ENCODE measurements at regions not wholly inside any gene's neighbourhood (a gene's known extent, or its start where the extent isn't known, plus 50 kb on each side); places are given as distances from the start of the nearest gene placed in this dataset.

GRCh38 chr17:34874478-34874877, 86.8 kb downstream of the CCT6B start:
- no peak for DNase-seq
- peaks cover 0 to 8% (median 0%) of the 10 kb centered on the region in 7 donors for H3K9me3 Mint-ChIP-seq
- no peak overlapping the region for H2AFZ ChIP-seq (ENCODE audit: insufficient read depth, low read depth, low read length, poor library complexity, severe bottlenecking)
- no peaks in the 10 kb centered on the region for H3K36me3 ChIP-seq (replicated peaks in 1 of 2; ENCODE audit: control insufficient read depth in 1 of 2, insufficient read depth in 2 of 2, low read length in 2 of 2)
- no peaks in the 10 kb centered on the region for H3K36me3 Mint-ChIP-seq
- H3K9me3 ChIP-seq (replicated peaks in 1 of 2; ENCODE audit: control insufficient read depth in 1 of 2, insufficient read depth in 1 of 2, low read length in 2 of 2) = no peaks in the 10 kb centered on the region
- no peaks in the 10 kb centered on the region for H3K4me1 Mint-ChIP-seq
- no peak overlapping the region for H3K4me3 ChIP-seq (replicated peaks in 1 of 3; ENCODE audit: low read depth in 2 of 3, low read length in 3 of 3)
- no peaks in the 10 kb centered on the region for H3K79me2 ChIP-seq (ENCODE audit: insufficient read depth, low read length)
- no peak for TF ChIP-seq CTCF (IDR thresholded peaks at IDR 0.05)
- H3K27ac ChIP-seq (ENCODE audit: low read depth in 1 of 2, low read length in 2 of 2) = no peak overlapping the region
- no peak overlapping the region for H3K4me2 ChIP-seq (replicated peaks; ENCODE audit: extremely low read depth, low read length, poor library complexity, severe bottlenecking)
- 0% methylated on average over 1 of the region's 1 CpG for WGBS (ENCODE audit: insufficient coverage)
- intact Hi-C loops (cut with micrococcal nuclease) = no loop called here
- no peak overlapping the region for H3K4me3 Mint-ChIP-seq
- H3K4me1 ChIP-seq (ENCODE audit: control insufficient read depth in 1 of 2, insufficient read depth in 2 of 2, low read length in 2 of 2) = no peaks in the 10 kb centered on the region
- no peak overlapping the region for H3K27ac Mint-ChIP-seq
- H3K27me3 Mint-ChIP-seq (ENCODE audit: low read depth in 3 of 3) = peaks cover 2 to 5% (median 3%) of the 10 kb centered on the region in 3 donors
- no peaks in the 10 kb centered on the region for H4K20me1 ChIP-seq (ENCODE audit: insufficient read depth, low read length)
- no peak overlapping the region for H3K9ac ChIP-seq (ENCODE audit: insufficient read depth, low read length, poor library complexity, severe bottlenecking)
- no peaks in the 10 kb centered on the region for H3K27me3 ChIP-seq (ENCODE audit: control insufficient read depth in 2 of 2, insufficient read depth in 2 of 2, low read length in 2 of 2)

GRCh38 chr17:34872640-34873039, 88.6 kb downstream of the CCT6B start:
- Histone ChIP-seq H4K20me1 (ENCODE audit: insufficient read depth, low read length) (no peaks in the 10 kb centered on the region), H3K79me2 (ENCODE audit: insufficient read depth, low read length) (no peaks in the 10 kb centered on the region), H3K36me3 (replicated peaks in 1 of 2; ENCODE audit: control insufficient read depth in 1 of 2, insufficient read depth in 2 of 2, low read length in 2 of 2) (no peaks in the 10 kb centered on the region), H3K9ac (ENCODE audit: insufficient read depth, low read length, poor library complexity, severe bottlenecking) (no peak overlapping the region), H3K27ac (ENCODE audit: low read depth in 1 of 2, low read length in 2 of 2) (no peak overlapping the region), H3K27me3 (ENCODE audit: control insufficient read depth in 2 of 2, insufficient read depth in 2 of 2, low read length in 2 of 2) (no peaks in the 10 kb centered on the region), H3K4me1 (ENCODE audit: control insufficient read depth in 1 of 2, insufficient read depth in 2 of 2, low read length in 2 of 2) (no peaks in the 10 kb centered on the region), H3K4me2 (replicated peaks; ENCODE audit: extremely low read depth, low read length, poor library complexity, severe bottlenecking) (no peak overlapping the region), H3K4me3 (replicated peaks in 1 of 3; ENCODE audit: low read depth in 2 of 3, low read length in 3 of 3) (no peak overlapping the region), H2AFZ (ENCODE audit: insufficient read depth, low read depth, low read length, poor library complexity, severe bottlenecking) (no peak overlapping the region), H3K9me3 (replicated peaks in 1 of 2; ENCODE audit: control insufficient read depth in 1 of 2, insufficient read depth in 1 of 2, low read length in 2 of 2) (no peaks in the 10 kb centered on the region)
- no CpG with 5 or more reads among the region's 2 CpGs for WGBS (ENCODE audit: insufficient coverage)
- intact Hi-C loops (cut with micrococcal nuclease) = no loop called here
- H3K4me3 Mint-ChIP-seq = no peak overlapping the region
- no peaks in the 10 kb centered on the region for H3K36me3 Mint-ChIP-seq
- H3K9me3 Mint-ChIP-seq = peaks cover 0 to 9% (median 4%) of the 10 kb centered on the region in 7 donors
- no peak for TF ChIP-seq CTCF (IDR thresholded peaks at IDR 0.05)
- peaks cover 1 to 6% (median 5%) of the 10 kb centered on the region in 3 donors for H3K27me3 Mint-ChIP-seq (ENCODE audit: low read depth in 3 of 3)
- no peak overlapping the region for H3K27ac Mint-ChIP-seq
- DNase-seq = no peak
- no peaks in the 10 kb centered on the region for H3K4me1 Mint-ChIP-seq
